SK-N-SH treated with all-trans-retinoic acid at 6 μM for 48 hours (cell line): ENCODE measurements at regions not wholly inside any gene's neighbourhood (a gene's known extent, or its start where the extent isn't known, plus 50 kb on each side); places are given as distances from the start of the nearest gene placed in this dataset.

ENCODE experiments used
- ATAC-seq: fragments of 200-7000 bp; cut with Tn5 transposase; 3 replicates; pipeline ENCODE4 v1.9.1; 2020; ENCODE audit warnings: mild to moderate bottlenecking, moderate library complexity
- BACH2 ChIP-seq: fragments of 250-450 bp; sonication (Bioruptor Pico); IDR thresholded peaks from 2 replicates; pipeline ENCODE4 v1.9.0; 2021; ENCODE audit warnings: mild to moderate bottlenecking, borderline replicate concordance
- CREB5 ChIP-seq: fragments of 250-450 bp; sonication (Bioruptor Pico); IDR thresholded peaks from 2 replicates; pipeline ENCODE4 v1.5.1; 2020; ENCODE audit warnings: low read depth, mild to moderate bottlenecking, moderate library complexity
- CSDC2 ChIP-seq: fragments of 250-450 bp; sonication (Bioruptor Pico); IDR thresholded peaks from 2 replicates; pipeline ENCODE4 v1.5.0; 2020; ENCODE audit warnings: mild to moderate bottlenecking, moderate library complexity
- CSRNP3 ChIP-seq: fragments of 250-450 bp; sonication (Bioruptor Pico); IDR thresholded peaks from 2 replicates; pipeline ENCODE4 v1.5.1; 2021; ENCODE audit warnings: mild to moderate bottlenecking, moderate library complexity
- ESRRG ChIP-seq: fragments of 250-450 bp; sonication (Bioruptor Pico); IDR thresholded peaks from 2 replicates; pipeline ENCODE4 v1.6.1; 2021; ENCODE audit warnings: mild to moderate bottlenecking
- GLIS3 ChIP-seq: fragments of 250-450 bp; sonication (Bioruptor Pico); IDR thresholded peaks from 2 replicates; pipeline ENCODE4 v1.5.0; 2020; ENCODE audit warnings: mild to moderate bottlenecking, moderate library complexity
- ISL1 ChIP-seq: fragments of 250-450 bp; sonication (Bioruptor Pico); IDR thresholded peaks from 2 replicates; pipeline ENCODE4 v2.1.2; 2022; ENCODE audit warnings: mild to moderate bottlenecking, moderate library complexity
- OSR1 ChIP-seq: fragments of 250-450 bp; sonication (Bioruptor Pico); IDR thresholded peaks from 2 replicates; pipeline ENCODE4 v1.8.0; 2022; ENCODE audit warnings: moderate library complexity, mild to moderate bottlenecking, inconsistent platforms
- PATZ1 ChIP-seq: fragments of 250-450 bp; sonication (Bioruptor Pico); IDR thresholded peaks from 2 replicates; pipeline ENCODE4 v1.8.0; 2020; ENCODE audit warnings: mild to moderate bottlenecking, moderate library complexity, borderline replicate concordance
- PPARA ChIP-seq: fragments of 250-450 bp; sonication (Bioruptor Pico); IDR thresholded peaks from 2 replicates; pipeline ENCODE4 v1.5.0; 2020; ENCODE audit warnings: mild to moderate bottlenecking, borderline replicate concordance
- RARB ChIP-seq: fragments of 250-450 bp; sonication (Bioruptor Pico); IDR thresholded peaks from 2 replicates; pipeline ENCODE4 v1.8.0; 2021; ENCODE audit warnings: mild to moderate bottlenecking, moderate library complexity
- TCF4 ChIP-seq: fragments of 250-450 bp; sonication (Bioruptor Pico); IDR thresholded peaks from 2 replicates; pipeline ENCODE4 v1.8.0; 2021; ENCODE audit warnings: mild to moderate bottlenecking, moderate library complexity, borderline replicate concordance
- TOX ChIP-seq: fragments of 250-450 bp; sonication (Bioruptor Pico); IDR thresholded peaks from 2 replicates; pipeline ENCODE4 v1.8.0; 2021; ENCODE audit warnings: mild to moderate bottlenecking, moderate library complexity, borderline replicate concordance
- ZC3H10 ChIP-seq: fragments of 250-450 bp; sonication (Bioruptor Pico); IDR thresholded peaks from 2 replicates; pipeline ENCODE4 v1.5.1; 2021; ENCODE audit warnings: mild to moderate bottlenecking, moderate library complexity
- ZFP30 ChIP-seq: fragments of 450-650 bp; formaldehyde crosslinking; IDR thresholded peaks from 2 replicates; pipeline ENCODE4 v1.5.0; 2022; ENCODE audit warnings: mild to moderate bottlenecking, moderate library complexity
- ZNF565 ChIP-seq: fragments of 450-650 bp; formaldehyde crosslinking; conservative IDR thresholded peaks from 2 replicates; pipeline ENCODE4 v1.5.0; 2020; ENCODE audit warnings: low read depth, mild to moderate bottlenecking, moderate library complexity
- ZNF70 ChIP-seq: fragments of 450-650 bp; formaldehyde crosslinking; IDR thresholded peaks from 2 replicates; pipeline ENCODE4 v1.5.0; 2020; ENCODE audit warnings: mild to moderate bottlenecking, moderate library complexity
- ZNF8 ChIP-seq: fragments of 450-650 bp; formaldehyde crosslinking; IDR thresholded peaks from 2 replicates; pipeline ENCODE4 v1.5.0; 2020; ENCODE audit warnings: mild to moderate bottlenecking, moderate library complexity

GRCh38 chr18:4524096-4524495 lies 69.0 kb upstream of the DLGAP1 start:
- TF ChIP-seq BACH2 (CRISPR knock-in tag) (no peak), PPARA (CRISPR knock-in tag) (no peak), RARB (CRISPR knock-in tag) (no peak), ISL1 (CRISPR knock-in tag) (no peak), ZFP30 (CRISPR knock-in tag) (no peak), OSR1 (CRISPR knock-in tag) (no peak), PATZ1 (no peak), GLIS3 (no peak), ZNF565 (CRISPR knock-in tag) (no peak), CSRNP3 (no peak), ESRRG (CRISPR knock-in tag) (no peak), ZNF70 (CRISPR knock-in tag) (no peak), CREB5 (CRISPR knock-in tag) (no peak)
- no peak for ATAC-seq

GRCh38 chr18:4511166-4511565 lies 56.1 kb upstream of the DLGAP1 start:
- TF ChIP-seq BACH2 (CRISPR knock-in tag) (no peak), ZFP30 (CRISPR knock-in tag) (no peak), CSDC2 (CRISPR knock-in tag) (no peak), TOX (CRISPR knock-in tag) (no peak), ISL1 (CRISPR knock-in tag) (no peak), ZNF565 (CRISPR knock-in tag) (no peak), OSR1 (CRISPR knock-in tag) (no peak), ESRRG (CRISPR knock-in tag) (no peak), ZNF70 (CRISPR knock-in tag) (no peak), ZNF8 (CRISPR knock-in tag) (no peak), PPARA (CRISPR knock-in tag) (no peak), TCF4 (CRISPR knock-in tag) (no peak), GLIS3 (no peak)
- no peak for ATAC-seq

- no peak for ATAC-seq
- TF ChIP-seq TOX (CRISPR knock-in tag) (no peak), ZC3H10 (CRISPR knock-in tag) (no peak), ISL1 (CRISPR knock-in tag) (no peak)
Measured at GRCh38 chr18:4510711-4511110, 55.6 kb upstream of the DLGAP1 start.

- ATAC-seq: no peak
- TF ChIP-seq TOX (CRISPR knock-in tag) (no peak), ISL1 (CRISPR knock-in tag) (no peak), ZNF565 (CRISPR knock-in tag) (no peak), CSRNP3 (no peak), OSR1 (CRISPR knock-in tag) (no peak), PATZ1 (no peak), ZNF8 (CRISPR knock-in tag) (no peak), RARB (CRISPR knock-in tag) (no peak), ZC3H10 (CRISPR knock-in tag) (no peak), CSDC2 (CRISPR knock-in tag) (no peak), BACH2 (CRISPR knock-in tag) (no peak)
Measured at GRCh38 chr18:4510160-4510559, 55.1 kb upstream of the DLGAP1 start.
